GM18505 (cell line): ENCODE measurements at regions not wholly inside any gene's neighbourhood (a gene's known extent, or its start where the extent isn't known, plus 50 kb on each side); places are given as distances from the start of the nearest gene placed in this dataset.

ENCODE experiments used
- ATAC-seq: cut with Tn5 transposase; IDR thresholded peaks from one replicate; pipeline ENCODE4 v1.9.1; 2021; ENCODE audit not compliant: unreplicated experiment
- POLR2A ChIP-seq: IDR thresholded peaks from 4 replicates; pipeline ENCODE4 v1.6.1; 2011; ENCODE audit warnings: borderline replicate concordance; ENCODE audit not compliant: insufficient read depth, insufficient read length; ENCODE audit errors: extremely low read depth

- no peak for TF ChIP-seq POLR2A
- no peak for ATAC-seq
These were observed 1242.9 kb downstream of the C4orf33 start for GRCh38 chr4:130338851-130339250.

GRCh38 chr4:130349745-130350144 is 1253.8 kb downstream of the C4orf33 start:
- TF ChIP-seq POLR2A, result no peak
- ATAC-seq, result no peak

GRCh38 chr4:130356873-130357272 is 1260.9 kb downstream of the C4orf33 start:
- no peak for TF ChIP-seq POLR2A
- no peak for ATAC-seq

- TF ChIP-seq POLR2A, result no peak
- ATAC-seq, result no peak
These were observed 1263.6 kb downstream of the C4orf33 start for GRCh38 chr4:130359542-130359941.

- no peak for ATAC-seq
- TF ChIP-seq POLR2A, result no peak
These were observed 1265.7 kb downstream of the C4orf33 start for GRCh38 chr4:130361616-130362015.

GRCh38 chr4:130368668-130369067 is 1272.7 kb downstream of the C4orf33 start:
- ATAC-seq, result no peak
- no peak for TF ChIP-seq POLR2A

GRCh38 chr4:130393231-130393630 is 1297.3 kb downstream of the C4orf33 start:
- TF ChIP-seq POLR2A, result no peak
- ATAC-seq, result no peak

- no peak for TF ChIP-seq POLR2A
- no peak for ATAC-seq
These were observed 1297.7 kb downstream of the C4orf33 start for GRCh38 chr4:130393642-130394041.

GRCh38 chr4:130395871-130396270 is 1299.9 kb downstream of the C4orf33 start:
- no peak for ATAC-seq
- no peak for TF ChIP-seq POLR2A

GRCh38 chr4:130403221-130403620 is 1307.3 kb downstream of the C4orf33 start:
- TF ChIP-seq POLR2A, result no peak
- no peak for ATAC-seq

- TF ChIP-seq POLR2A, result no peak
- no peak for ATAC-seq
These were observed 1320.3 kb downstream of the C4orf33 start for GRCh38 chr4:130416228-130416627.

- TF ChIP-seq POLR2A, result no peak
- no peak for ATAC-seq
These were observed 1323.4 kb downstream of the C4orf33 start for GRCh38 chr4:130419211-130419975.

- no peak for ATAC-seq
- no peak for TF ChIP-seq POLR2A
These were observed 1326.3 kb downstream of the C4orf33 start for GRCh38 chr4:130422261-130422660.

GRCh38 chr4:130424211-130424610 is 1328.3 kb downstream of the C4orf33 start:
- ATAC-seq, result no peak
- no peak for TF ChIP-seq POLR2A
